ENCODE measurements at regions not wholly inside any gene's neighbourhood (a gene's known extent, or its start where the extent isn't known, plus 50 kb on each side); places are given as distances from the start of the nearest gene placed in this dataset.

DNA sequence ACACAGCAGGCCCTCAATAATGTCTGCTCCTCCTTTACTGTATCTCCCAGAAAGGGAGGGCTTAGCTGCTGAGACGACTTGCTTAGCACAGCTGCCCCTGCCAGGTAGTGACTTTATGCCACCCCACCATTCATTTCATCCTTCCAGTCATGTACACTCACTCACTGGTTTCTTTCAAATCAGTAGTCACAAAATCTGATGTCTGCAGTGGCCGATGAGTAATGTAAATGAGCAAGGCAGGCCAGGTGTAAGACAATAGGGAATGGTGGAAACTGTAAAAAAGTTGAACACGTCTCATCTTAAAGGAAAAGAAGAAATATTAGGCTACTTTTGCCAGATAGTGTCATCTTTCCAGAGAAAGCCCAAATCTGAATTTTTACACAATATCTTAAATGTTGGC, 207.6 kb upstream of the PRICKLE2 start:
- H3K27me3 ChIP-seq = no peaks in the 10 kb centered on the region
- H3K4me1 ChIP-seq = peaks cover 0 to 11% (median 8%) of the 10 kb centered on the region in 4 donors
- no peaks in the 10 kb centered on the region for H3K36me3 ChIP-seq
- DNase-seq (no peak), ATAC-seq (ENCODE audit: low FRiP score in 2 of 2) (no peak)
- WGBS, 2 donors = 86 to 92% methylated on average over 3 of the region's 3 CpGs
- no peak for TF ChIP-seq EP300 (IDR thresholded peaks at IDR 0.05)
- no peak for TF ChIP-seq POLR2A (IDR thresholded peaks at IDR 0.05)
- TF ChIP-seq, protein P1, sequence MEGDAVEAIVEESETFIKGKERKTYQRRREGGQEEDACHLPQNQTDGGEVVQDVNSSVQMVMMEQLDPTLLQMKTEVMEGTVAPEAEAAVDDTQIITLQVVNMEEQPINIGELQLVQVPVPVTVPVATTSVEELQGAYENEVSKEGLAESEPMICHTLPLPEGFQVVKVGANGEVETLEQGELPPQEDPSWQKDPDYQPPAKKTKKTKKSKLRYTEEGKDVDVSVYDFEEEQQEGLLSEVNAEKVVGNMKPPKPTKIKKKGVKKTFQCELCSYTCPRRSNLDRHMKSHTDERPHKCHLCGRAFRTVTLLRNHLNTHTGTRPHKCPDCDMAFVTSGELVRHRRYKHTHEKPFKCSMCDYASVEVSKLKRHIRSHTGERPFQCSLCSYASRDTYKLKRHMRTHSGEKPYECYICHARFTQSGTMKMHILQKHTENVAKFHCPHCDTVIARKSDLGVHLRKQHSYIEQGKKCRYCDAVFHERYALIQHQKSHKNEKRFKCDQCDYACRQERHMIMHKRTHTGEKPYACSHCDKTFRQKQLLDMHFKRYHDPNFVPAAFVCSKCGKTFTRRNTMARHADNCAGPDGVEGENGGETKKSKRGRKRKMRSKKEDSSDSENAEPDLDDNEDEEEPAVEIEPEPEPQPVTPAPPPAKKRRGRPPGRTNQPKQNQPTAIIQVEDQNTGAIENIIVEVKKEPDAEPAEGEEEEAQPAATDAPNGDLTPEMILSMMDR (IDR thresholded peaks at IDR 0.05) = no peak
- H3K4me3 ChIP-seq = no peak overlapping the region
- no peak overlapping the region for H3K27ac ChIP-seq
- H3K9me3 ChIP-seq = no peaks in the 10 kb centered on the region

DNA sequence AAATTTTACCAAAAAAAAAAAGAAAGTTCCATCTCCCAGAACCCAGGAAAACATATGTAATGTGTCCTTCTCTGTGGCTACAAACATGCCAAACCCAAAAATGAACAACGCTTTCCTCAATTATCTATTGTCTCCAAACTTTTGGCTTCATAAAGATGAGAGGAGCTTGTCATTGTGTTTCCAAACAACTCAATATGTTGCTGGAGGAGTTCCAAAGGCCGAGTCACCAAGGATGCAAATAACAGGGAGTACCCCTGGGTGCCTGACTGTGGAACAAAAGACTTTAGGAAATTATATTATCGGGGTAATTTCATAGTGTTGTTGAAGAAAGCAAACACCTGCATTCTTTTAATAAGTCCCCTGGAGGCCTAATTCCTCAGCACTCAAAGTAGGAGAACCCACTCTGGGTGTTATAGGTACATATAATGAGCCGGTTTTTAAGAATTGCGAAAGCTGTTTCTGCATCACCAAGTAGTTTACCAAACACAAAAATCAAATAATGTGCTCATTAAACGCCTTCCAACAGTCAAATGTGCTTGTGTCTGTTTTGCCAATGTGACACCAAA, 206.3 kb upstream of the PRICKLE2 start:
- Histone ChIP-seq H3K27me3 (no peaks in the 10 kb centered on the region), H3K27ac (peak overlapping the region in 1 of 4 donors; percentile 14), H3K9me3 (no peaks in the 10 kb centered on the region), H3K36me3 (no peaks in the 10 kb centered on the region), H3K4me1 (peaks cover 0 to 10% (median 7%) of the 10 kb centered on the region in 4 donors), H3K4me3 (no peak overlapping the region)
- no peak for DNase-seq
- peak in 1 of 2 donors; percentile 53 for ATAC-seq (ENCODE audit: low FRiP score in 2 of 2)
- no peak for TF ChIP-seq POLR2AphosphoS5 (IDR thresholded peaks at IDR 0.05)
- TF ChIP-seq EP300 (IDR thresholded peaks at IDR 0.05) = no peak
- TF ChIP-seq POLR2A (IDR thresholded peaks at IDR 0.05) = no peak
- TF ChIP-seq, protein P1 (IDR thresholded peaks at IDR 0.05) = no peak
- 46 to 55% methylated on average over 6 of the region's 6 CpGs for WGBS, 2 donors

DNA sequence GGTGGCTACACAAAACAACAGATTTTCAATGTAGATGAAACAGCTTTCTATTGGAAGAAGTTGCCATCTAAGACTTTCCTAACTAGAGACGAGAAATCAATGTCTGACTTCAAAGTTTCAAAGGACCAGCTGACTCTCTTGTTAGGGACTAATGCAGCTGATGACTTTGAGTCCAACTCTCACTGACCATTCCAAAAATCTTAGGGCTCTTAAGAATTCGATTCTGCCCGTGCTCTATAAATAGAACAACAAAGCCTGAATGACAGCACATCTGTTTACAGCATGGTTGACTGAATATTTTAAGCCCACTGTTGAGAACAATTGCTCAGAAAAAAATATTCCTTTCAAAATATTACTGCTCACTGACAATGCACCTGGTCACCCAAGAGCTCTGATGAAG, 202.4 kb upstream of the PRICKLE2 start:
- H3K9me3 ChIP-seq = no peaks in the 10 kb centered on the region
- WGBS, 2 donors = 77 to 82% methylated on average over 3 of the region's 3 CpGs
- no peak for ATAC-seq (ENCODE audit: low FRiP score in 2 of 2)
- H3K4me3 ChIP-seq = no peak overlapping the region
- no peak overlapping the region for H3K27ac ChIP-seq
- TF ChIP-seq, protein P1 (IDR thresholded peaks at IDR 0.05) = no peak
- TF ChIP-seq POLR2AphosphoS5 (IDR thresholded peaks at IDR 0.05) (no peak), EP300 (IDR thresholded peaks at IDR 0.05) (no peak), POLR2A (IDR thresholded peaks at IDR 0.05) (no peak)
- DNase-seq = no peak
- H3K4me1 ChIP-seq = peaks cover 6 to 16% (median 12%) of the 10 kb centered on the region in 4 donors
- no peaks in the 10 kb centered on the region for H3K27me3 ChIP-seq
- no peaks in the 10 kb centered on the region for H3K36me3 ChIP-seq

DNA sequence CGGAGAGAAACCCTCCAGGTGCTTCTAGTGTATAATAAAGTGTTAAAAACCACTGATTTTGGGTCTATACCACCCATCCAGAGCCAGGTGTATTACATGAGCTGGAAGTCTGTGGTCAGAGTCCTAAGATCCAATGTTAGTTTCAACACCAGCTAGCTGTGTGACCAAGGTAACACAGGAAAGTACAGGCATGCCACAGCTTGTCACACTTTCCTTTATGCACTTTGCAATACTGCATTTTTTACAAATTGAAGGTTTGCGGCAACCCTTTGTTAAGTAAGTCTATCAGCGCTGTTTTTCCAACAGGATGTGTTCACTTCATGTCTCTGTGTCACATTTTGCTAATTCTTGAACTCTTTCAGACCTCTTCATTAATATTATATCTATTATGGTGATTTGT, 201.3 kb upstream of the PRICKLE2 start:
- H3K27me3 ChIP-seq = no peaks in the 10 kb centered on the region
- TF ChIP-seq, protein P1 (IDR thresholded peaks at IDR 0.05) = no peak
- TF ChIP-seq EP300 (IDR thresholded peaks at IDR 0.05) (no peak), POLR2AphosphoS5 (IDR thresholded peaks at IDR 0.05) (no peak), POLR2A (IDR thresholded peaks at IDR 0.05) (no peak)
- 87 to 93% methylated on average over 3 of the region's 3 CpGs for WGBS, 2 donors
- peaks cover 4 to 9% (median 7%) of the 10 kb centered on the region in 4 donors for H3K4me1 ChIP-seq
- H3K9me3 ChIP-seq = no peaks in the 10 kb centered on the region
- no peak overlapping the region for H3K27ac ChIP-seq
- H3K36me3 ChIP-seq = no peaks in the 10 kb centered on the region
- DNase-seq (no peak), ATAC-seq (ENCODE audit: low FRiP score in 2 of 2) (no peak)
- no peak overlapping the region for H3K4me3 ChIP-seq

DNA sequence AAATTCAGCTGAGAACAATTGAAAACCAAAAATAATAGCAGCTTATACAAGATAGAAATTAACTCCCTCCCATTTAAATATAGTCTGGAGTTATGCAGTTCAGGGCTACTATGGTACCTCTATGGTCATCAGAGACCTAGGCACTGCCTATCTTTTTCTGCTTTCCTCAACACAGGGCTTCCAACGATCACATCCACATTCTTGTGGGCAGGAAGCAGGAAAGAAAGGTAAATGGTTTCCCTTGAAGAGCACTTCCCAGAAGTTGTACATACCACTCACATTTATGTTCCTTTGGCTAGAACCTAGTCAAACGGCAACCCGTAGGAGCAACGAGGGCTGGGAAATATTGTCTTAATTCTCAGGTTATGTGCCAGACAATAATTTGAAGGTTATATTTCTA, 197.7 kb upstream of the PRICKLE2 start:
- H3K27ac ChIP-seq = peak overlapping the region in 1 of 4 donors; percentile 20
- no peaks in the 10 kb centered on the region for H3K9me3 ChIP-seq
- peaks cover 6 to 9% (median 6%) of the 10 kb centered on the region in 4 donors for H3K4me1 ChIP-seq
- TF ChIP-seq EP300 (IDR thresholded peaks at IDR 0.05) (no peak), POLR2AphosphoS5 (IDR thresholded peaks at IDR 0.05) (no peak), POLR2A (IDR thresholded peaks at IDR 0.05) (no peak)
- TF ChIP-seq, protein P1 (IDR thresholded peaks at IDR 0.05) = no peak
- WGBS, 2 donors = 33 to 59% methylated on average over 4 of the region's 4 CpGs
- no peak for DNase-seq
- no peaks in the 10 kb centered on the region for H3K27me3 ChIP-seq
- H3K4me3 ChIP-seq = no peak overlapping the region
- peak in 1 of 2 donors; percentile 59 for ATAC-seq (ENCODE audit: low FRiP score in 2 of 2)
- no peaks in the 10 kb centered on the region for H3K36me3 ChIP-seq

Data from upper lobe of left lung (tissue), 6 donors.